ENCODE measurements at regions not wholly inside any gene's neighbourhood (a gene's known extent, or its start where the extent isn't known, plus 50 kb on each side); places are given as distances from the start of the nearest gene placed in this dataset.

DNA sequence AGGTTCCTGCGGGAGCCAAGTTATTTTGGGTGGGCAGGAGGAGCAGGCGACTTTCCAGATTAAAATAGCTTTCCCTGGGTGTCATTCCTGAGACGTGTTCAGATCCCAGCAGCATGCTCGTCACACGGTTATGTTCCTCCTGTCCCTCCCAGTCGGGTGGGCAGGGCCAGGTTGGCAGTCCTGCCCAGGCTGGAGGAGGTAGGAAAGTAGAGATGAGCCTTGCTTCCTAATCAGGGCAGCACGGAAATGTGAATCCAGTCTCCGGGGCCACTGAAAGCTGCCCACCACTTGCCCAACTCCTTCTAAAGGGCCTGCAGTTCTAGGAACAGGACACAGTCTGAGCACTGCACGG is 137.0 kb downstream of the MRPL14 start:
- TF ChIP-seq L3MBTL2 (conservative IDR thresholded peaks at IDR 0.05) (no peak), BHLHE40 (IDR thresholded peaks at IDR 0.05; ENCODE audit: borderline replicate concordance) (no peak), ELF4 (IDR thresholded peaks at IDR 0.05) (no peak), SP1 (IDR thresholded peaks at IDR 0.05) (no peak)
